ENCODE measurements at regions not wholly inside any gene's neighbourhood (a gene's known extent, or its start where the extent isn't known, plus 50 kb on each side); places are given as distances from the start of the nearest gene placed in this dataset.

DNA sequence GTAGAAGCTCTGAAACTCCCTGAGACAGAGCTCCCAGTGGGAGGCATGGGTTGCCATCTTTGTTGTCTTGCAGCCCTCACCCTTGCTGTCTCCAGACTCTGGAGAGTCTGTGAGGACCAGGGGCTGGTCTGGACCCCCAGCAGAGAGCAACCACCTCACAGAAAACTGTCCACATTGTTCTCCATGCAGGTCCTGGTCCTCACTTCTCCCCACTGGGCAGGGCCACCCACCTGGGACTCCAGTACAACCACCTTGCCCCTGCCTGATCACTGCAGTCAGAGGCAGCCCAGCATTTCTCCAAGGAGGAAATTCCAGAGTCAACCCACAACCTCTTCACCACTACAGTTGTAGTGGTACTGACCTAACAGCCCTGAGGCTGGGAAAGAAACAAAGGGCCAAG is 285.6 kb upstream of the RPS23 start:
- H3K4me1 Mint-ChIP-seq: no peaks in the 10 kb centered on the region
- no peaks in the 10 kb centered on the region for H3K4me1 ChIP-seq (ENCODE audit: control insufficient read depth, insufficient read depth, low read length, poor library complexity, severe bottlenecking)
- DNase-seq: no peak
- H3K36me3 ChIP-seq (ENCODE audit: control insufficient read depth, insufficient read depth, low read length): no peaks in the 10 kb centered on the region
- H3K27ac Mint-ChIP-seq: no peak overlapping the region
- H3K27me3 Mint-ChIP-seq: peaks cover 12% of the 10 kb centered on the region
- no peaks in the 10 kb centered on the region for H3K27me3 ChIP-seq (ENCODE audit: control insufficient read depth, insufficient read depth, low read length)
- H3K4me3 ChIP-seq (ENCODE audit: low read depth, low read length): no peak overlapping the region
- no peaks in the 10 kb centered on the region for H3K36me3 Mint-ChIP-seq
- H3K9me3 ChIP-seq (ENCODE audit: control insufficient read depth in 2 of 2, low read length in 2 of 2): no peaks in the 10 kb centered on the region
- no peak overlapping the region for H3K27ac ChIP-seq (ENCODE audit: insufficient read depth, low read length, poor library complexity, severe bottlenecking)
- ATAC-seq (ENCODE audit: low read depth in 2 of 2): no peak
- peaks cover 0 to 11% (median 0%) of the 10 kb centered on the region in 7 donors for H3K9me3 Mint-ChIP-seq
- H3K4me3 Mint-ChIP-seq: no peak overlapping the region

DNA sequence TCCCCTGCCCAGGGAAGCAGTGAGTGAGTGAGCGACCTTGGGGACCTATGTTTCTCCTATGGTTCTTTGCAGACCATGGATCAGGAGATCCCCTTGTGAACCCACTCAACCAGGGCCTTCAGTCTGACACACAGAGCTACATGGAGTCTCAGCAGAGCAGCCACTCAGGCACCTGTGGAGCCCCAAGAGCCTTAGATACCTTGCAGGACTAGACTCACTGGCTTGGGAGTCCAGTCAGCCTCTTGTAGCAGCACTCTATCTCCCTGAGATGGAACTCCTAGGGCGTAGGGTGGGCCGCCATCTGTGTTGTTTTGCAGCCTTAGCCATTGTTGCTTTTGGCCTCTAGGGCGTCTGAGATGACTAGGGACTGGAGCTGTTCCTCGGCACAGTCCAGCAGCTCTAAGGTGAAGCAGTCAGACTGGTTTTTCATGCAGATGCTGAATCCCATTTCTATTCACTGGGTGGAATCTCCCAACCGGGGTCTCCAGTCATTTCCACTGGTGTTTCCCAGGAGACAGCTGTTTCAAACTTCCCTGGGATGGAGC is 284.6 kb upstream of the RPS23 start:
- H3K27ac Mint-ChIP-seq: no peak overlapping the region
- no peak for ATAC-seq (ENCODE audit: low read depth in 2 of 2)

DNA sequence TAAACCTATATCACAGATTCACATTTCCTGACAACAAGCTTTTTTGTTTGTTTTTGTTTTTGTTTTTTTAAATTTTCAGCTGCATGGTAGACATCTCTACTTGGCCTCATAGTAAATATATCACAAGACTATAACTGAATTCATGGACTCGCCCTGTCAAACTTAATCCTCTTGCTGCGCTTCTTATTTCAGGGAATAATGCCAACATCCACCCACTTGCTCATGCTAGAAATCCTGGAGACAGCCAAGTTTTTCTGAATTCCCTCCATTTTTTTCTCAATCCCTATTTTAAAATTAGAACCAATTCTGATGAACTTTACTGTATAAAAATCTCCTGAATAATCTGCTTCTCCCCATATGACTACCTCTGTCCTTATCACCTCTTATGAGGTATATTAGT is 283.6 kb upstream of the RPS23 start:
- ATAC-seq (ENCODE audit: low read depth in 2 of 2) (no peak), DNase-seq (no peak)
- H3K4me1 ChIP-seq (ENCODE audit: control insufficient read depth, insufficient read depth, low read length, poor library complexity, severe bottlenecking): no peaks in the 10 kb centered on the region
- Mint-ChIP-seq H3K9me3 (peaks cover 0 to 8% (median 1%) of the 10 kb centered on the region in 7 donors), H3K27ac (no peak overlapping the region), H3K27me3 (peaks cover 6% of the 10 kb centered on the region), H3K4me3 (no peak overlapping the region), H3K4me1 (no peaks in the 10 kb centered on the region), H3K36me3 (no peaks in the 10 kb centered on the region)
- H3K27ac ChIP-seq (ENCODE audit: insufficient read depth, low read length, poor library complexity, severe bottlenecking): no peak overlapping the region
- no peaks in the 10 kb centered on the region for H3K9me3 ChIP-seq (ENCODE audit: control insufficient read depth in 2 of 2, low read length in 2 of 2)
- H3K4me3 ChIP-seq (ENCODE audit: low read depth, low read length): no peak overlapping the region
- H3K27me3 ChIP-seq (ENCODE audit: control insufficient read depth, insufficient read depth, low read length): no peaks in the 10 kb centered on the region
- no peaks in the 10 kb centered on the region for H3K36me3 ChIP-seq (ENCODE audit: control insufficient read depth, insufficient read depth, low read length)

More for the DNA sequence above, 284.6 kb upstream of the RPS23 start:
- Histone ChIP-seq H3K4me1 (ENCODE audit: control insufficient read depth, insufficient read depth, low read length, poor library complexity, severe bottlenecking) (no peaks in the 10 kb centered on the region), H3K27ac (ENCODE audit: insufficient read depth, low read length, poor library complexity, severe bottlenecking) (no peak overlapping the region), H3K36me3 (ENCODE audit: control insufficient read depth, insufficient read depth, low read length) (no peaks in the 10 kb centered on the region), H3K4me3 (ENCODE audit: low read depth, low read length) (no peak overlapping the region), H3K9me3 (ENCODE audit: control insufficient read depth in 2 of 2, low read length in 2 of 2) (no peaks in the 10 kb centered on the region), H3K27me3 (ENCODE audit: control insufficient read depth, insufficient read depth, low read length) (no peaks in the 10 kb centered on the region)
- no peak for DNase-seq
- H3K36me3 Mint-ChIP-seq: no peaks in the 10 kb centered on the region
- H3K9me3 Mint-ChIP-seq: peaks cover 0 to 8% (median 2%) of the 10 kb centered on the region in 7 donors
- no peaks in the 10 kb centered on the region for H3K4me1 Mint-ChIP-seq
- peaks cover 6% of the 10 kb centered on the region for H3K27me3 Mint-ChIP-seq
- no peak overlapping the region for H3K4me3 Mint-ChIP-seq

DNA sequence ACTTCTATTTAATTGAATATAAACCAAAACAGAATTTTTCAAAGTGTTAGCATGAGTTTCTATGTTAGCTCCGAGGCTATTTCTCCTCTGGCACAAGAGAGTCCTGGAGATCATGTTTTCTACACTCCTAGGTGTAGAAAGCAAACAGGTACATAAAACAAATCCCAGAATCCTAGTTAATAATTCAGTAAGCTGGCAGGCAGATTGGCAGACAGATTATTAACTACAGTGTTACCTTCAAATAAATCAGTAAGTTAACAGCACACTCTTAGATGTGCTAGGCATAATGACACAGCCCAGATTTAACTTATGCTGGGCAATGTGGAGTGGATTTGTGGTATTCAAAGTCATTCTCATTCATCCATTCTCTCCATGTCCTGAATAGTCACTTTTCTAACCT is 282.8 kb upstream of the RPS23 start:
- no peak for ATAC-seq (ENCODE audit: low read depth in 2 of 2)
- Mint-ChIP-seq H3K9me3 (peaks cover 0 to 8% (median 0%) of the 10 kb centered on the region in 7 donors), H3K4me3 (no peak overlapping the region), H3K27ac (no peak overlapping the region), H3K27me3 (peaks cover 6% of the 10 kb centered on the region), H3K36me3 (no peaks in the 10 kb centered on the region), H3K4me1 (no peaks in the 10 kb centered on the region)
- H3K4me1 ChIP-seq (ENCODE audit: control insufficient read depth, insufficient read depth, low read length, poor library complexity, severe bottlenecking): no peaks in the 10 kb centered on the region
- no peak overlapping the region for H3K4me3 ChIP-seq (ENCODE audit: low read depth, low read length)
- no peaks in the 10 kb centered on the region for H3K36me3 ChIP-seq (ENCODE audit: control insufficient read depth, insufficient read depth, low read length)
- no peak overlapping the region for H3K27ac ChIP-seq (ENCODE audit: insufficient read depth, low read length, poor library complexity, severe bottlenecking)
- no peaks in the 10 kb centered on the region for H3K27me3 ChIP-seq (ENCODE audit: control insufficient read depth, insufficient read depth, low read length)
- H3K9me3 ChIP-seq (ENCODE audit: control insufficient read depth in 2 of 2, low read length in 2 of 2): no peaks in the 10 kb centered on the region
- no peak for DNase-seq

DNA sequence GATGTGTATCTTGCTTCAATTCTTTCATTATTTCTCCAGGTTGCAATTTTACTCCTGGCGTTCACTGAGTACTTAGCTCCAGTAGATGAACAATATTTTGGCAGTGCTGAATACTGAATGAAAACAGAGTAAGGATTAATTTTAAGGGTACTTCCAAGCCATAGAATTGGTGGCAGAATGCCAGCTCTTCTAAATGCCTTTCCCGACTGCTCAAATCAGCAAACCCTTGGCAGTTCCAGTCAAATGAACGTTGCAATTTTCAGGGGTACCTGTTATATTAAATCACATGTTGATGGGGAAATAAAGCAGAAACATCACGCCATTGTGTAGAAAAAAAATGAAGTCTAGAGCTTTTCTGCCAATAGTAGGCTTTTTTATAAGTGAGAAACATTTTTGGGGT is 282.4 kb upstream of the RPS23 start:
- peaks cover 0 to 8% (median 1%) of the 10 kb centered on the region in 7 donors for H3K9me3 Mint-ChIP-seq
- Histone ChIP-seq H3K4me3 (ENCODE audit: low read depth, low read length) (no peak overlapping the region), H3K9me3 (ENCODE audit: control insufficient read depth in 2 of 2, low read length in 2 of 2) (no peaks in the 10 kb centered on the region), H3K27me3 (ENCODE audit: control insufficient read depth, insufficient read depth, low read length) (no peaks in the 10 kb centered on the region), H3K27ac (ENCODE audit: insufficient read depth, low read length, poor library complexity, severe bottlenecking) (no peak overlapping the region), H3K36me3 (ENCODE audit: control insufficient read depth, insufficient read depth, low read length) (no peaks in the 10 kb centered on the region), H3K4me1 (ENCODE audit: control insufficient read depth, insufficient read depth, low read length, poor library complexity, severe bottlenecking) (no peaks in the 10 kb centered on the region)
- ATAC-seq (ENCODE audit: low read depth in 2 of 2) (no peak), DNase-seq (no peak)
- no peak overlapping the region for H3K27ac Mint-ChIP-seq
- H3K27me3 Mint-ChIP-seq: peaks cover 6% of the 10 kb centered on the region
- H3K4me1 Mint-ChIP-seq: no peaks in the 10 kb centered on the region
- no peaks in the 10 kb centered on the region for H3K36me3 Mint-ChIP-seq
- H3K4me3 Mint-ChIP-seq: no peak overlapping the region

DNA sequence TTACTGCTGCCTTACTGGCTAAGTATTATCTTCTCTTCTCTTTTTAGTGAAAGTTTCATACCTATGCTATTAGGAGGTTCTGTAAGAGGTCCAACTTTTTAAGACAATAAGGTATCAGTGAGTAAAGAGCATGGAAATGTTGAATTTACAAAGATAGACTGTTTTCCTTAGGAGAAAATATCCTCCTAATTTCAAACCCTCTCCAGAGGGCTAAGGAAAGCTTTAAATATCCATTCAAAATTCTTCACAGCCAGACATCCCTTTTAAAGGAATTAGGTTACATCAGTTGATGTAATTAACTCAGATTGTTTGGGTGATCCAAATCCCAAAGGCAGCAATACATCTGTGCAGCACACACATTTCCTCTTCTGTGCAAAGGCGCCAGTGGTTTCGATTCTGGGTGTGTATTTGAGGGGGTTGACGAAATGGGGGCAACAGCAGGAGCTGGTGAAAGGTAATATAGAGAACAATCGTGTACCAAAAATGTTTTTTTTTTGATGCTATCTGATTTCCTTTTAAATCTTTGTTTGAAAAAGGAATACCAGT is 273.8 kb upstream of the RPS23 start:
- DNase-seq (no peak), ATAC-seq (ENCODE audit: low read depth in 2 of 2) (no peak)
- no peak overlapping the region for H3K4me3 Mint-ChIP-seq
- no peaks in the 10 kb centered on the region for H3K4me1 Mint-ChIP-seq
- peaks cover 0 to 6% (median 0%) of the 10 kb centered on the region in 7 donors for H3K9me3 Mint-ChIP-seq
- H3K4me1 ChIP-seq (ENCODE audit: control insufficient read depth, insufficient read depth, low read length, poor library complexity, severe bottlenecking): no peaks in the 10 kb centered on the region
- peaks cover 1% of the 10 kb centered on the region for H3K27me3 ChIP-seq (ENCODE audit: control insufficient read depth, insufficient read depth, low read length)
- H3K9me3 ChIP-seq (ENCODE audit: control insufficient read depth in 2 of 2, low read length in 2 of 2): no peaks in the 10 kb centered on the region
- H3K27ac Mint-ChIP-seq: no peak overlapping the region
- H3K4me3 ChIP-seq (ENCODE audit: low read depth, low read length): no peak overlapping the region
- H3K27ac ChIP-seq (ENCODE audit: insufficient read depth, low read length, poor library complexity, severe bottlenecking): no peak overlapping the region
- no peaks in the 10 kb centered on the region for H3K36me3 ChIP-seq (ENCODE audit: control insufficient read depth, insufficient read depth, low read length)
- H3K36me3 Mint-ChIP-seq: no peaks in the 10 kb centered on the region
- no peaks in the 10 kb centered on the region for H3K27me3 Mint-ChIP-seq

DNA sequence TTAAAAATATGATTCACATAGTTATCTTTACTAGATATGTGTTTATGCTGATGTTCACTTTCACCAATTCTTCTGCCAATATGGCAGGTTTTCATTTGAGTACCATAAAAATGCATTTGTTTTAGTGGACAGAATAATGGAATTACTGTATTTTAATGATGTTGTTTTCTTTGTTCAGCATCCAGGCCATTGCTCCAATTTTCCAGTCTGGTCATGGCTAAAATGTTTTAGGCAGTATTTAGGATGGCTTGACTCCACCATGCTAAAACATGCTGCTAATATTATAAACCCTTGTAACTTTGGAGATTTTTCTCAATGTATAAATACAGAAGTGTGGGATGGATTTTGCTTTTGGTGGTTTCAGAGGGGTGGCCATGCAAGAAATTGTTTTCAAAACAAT is 273.0 kb upstream of the RPS23 start:
- H3K4me3 Mint-ChIP-seq: no peak overlapping the region

DNA sequence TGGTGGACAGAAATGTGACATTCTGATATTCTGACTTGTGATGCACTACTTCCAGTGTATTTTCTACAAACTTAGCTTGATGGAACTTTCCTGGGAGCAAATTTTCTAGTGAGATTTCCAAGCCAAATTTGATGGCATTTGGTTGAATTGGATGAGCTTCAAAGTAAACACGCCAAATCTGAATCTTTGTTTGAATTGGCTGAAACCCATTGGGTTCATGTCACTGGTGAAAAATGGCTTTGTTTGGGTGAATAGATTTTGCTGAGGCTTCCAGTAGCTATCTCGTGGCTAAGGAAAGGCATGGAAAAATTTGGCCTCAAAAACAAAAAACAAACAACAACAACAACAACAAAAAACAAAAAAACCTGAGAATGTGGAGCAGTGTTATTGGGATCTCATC is 271.1 kb upstream of the RPS23 start:
- no peaks in the 10 kb centered on the region for H3K4me1 Mint-ChIP-seq
- no peak overlapping the region for H3K4me3 ChIP-seq (ENCODE audit: low read depth, low read length)
- H3K27me3 ChIP-seq (ENCODE audit: control insufficient read depth, insufficient read depth, low read length): peaks cover 1% of the 10 kb centered on the region
- H3K27me3 Mint-ChIP-seq: no peaks in the 10 kb centered on the region
- H3K36me3 Mint-ChIP-seq: no peaks in the 10 kb centered on the region
- DNase-seq (no peak), ATAC-seq (ENCODE audit: low read depth in 2 of 2) (no peak)
- no peak overlapping the region for H3K27ac Mint-ChIP-seq
- H3K9me3 ChIP-seq (ENCODE audit: control insufficient read depth in 2 of 2, low read length in 2 of 2): peaks cover 0 to under 1% of the 10 kb centered on the region in 2 experiments
- H3K9me3 Mint-ChIP-seq: peaks cover 0 to 2% (median 0%) of the 10 kb centered on the region in 7 donors
- no peaks in the 10 kb centered on the region for H3K4me1 ChIP-seq (ENCODE audit: control insufficient read depth, insufficient read depth, low read length, poor library complexity, severe bottlenecking)
- no peaks in the 10 kb centered on the region for H3K36me3 ChIP-seq (ENCODE audit: control insufficient read depth, insufficient read depth, low read length)
- H3K27ac ChIP-seq (ENCODE audit: insufficient read depth, low read length, poor library complexity, severe bottlenecking): no peak overlapping the region
- H3K4me3 Mint-ChIP-seq: no peak overlapping the region

More for the DNA sequence above, 273.0 kb upstream of the RPS23 start:
- peaks cover 1% of the 10 kb centered on the region for H3K27me3 ChIP-seq (ENCODE audit: control insufficient read depth, insufficient read depth, low read length)
- H3K4me3 ChIP-seq (ENCODE audit: low read depth, low read length): no peak overlapping the region
- no peaks in the 10 kb centered on the region for H3K4me1 ChIP-seq (ENCODE audit: control insufficient read depth, insufficient read depth, low read length, poor library complexity, severe bottlenecking)
- ATAC-seq (ENCODE audit: low read depth in 2 of 2): no peak
- Mint-ChIP-seq H3K27ac (no peak overlapping the region), H3K36me3 (no peaks in the 10 kb centered on the region), H3K27me3 (no peaks in the 10 kb centered on the region), H3K4me1 (no peaks in the 10 kb centered on the region), H3K9me3 (peaks cover 0 to 6% (median 0%) of the 10 kb centered on the region in 7 donors)
- no peaks in the 10 kb centered on the region for H3K36me3 ChIP-seq (ENCODE audit: control insufficient read depth, insufficient read depth, low read length)
- no peak for DNase-seq
- H3K9me3 ChIP-seq (ENCODE audit: control insufficient read depth in 2 of 2, low read length in 2 of 2): no peaks in the 10 kb centered on the region
- H3K27ac ChIP-seq (ENCODE audit: insufficient read depth, low read length, poor library complexity, severe bottlenecking): no peak overlapping the region
